HEK293 (cell line): ENCODE measurements at regions not wholly inside any gene's neighbourhood (a gene's known extent, or its start where the extent isn't known, plus 50 kb on each side); places are given as distances from the start of the nearest gene placed in this dataset.

Source experiments
- CTCF ChIP-seq: fragments of 450-650 bp; formaldehyde crosslinking; IDR thresholded peaks from 2 replicates; pipeline ENCODE4 v1.5.1; 2016; ENCODE audit warnings: missing biosample characterization, missing genetic modification characterization
- KLF16 ChIP-seq: fragments of 450-650 bp; formaldehyde crosslinking; IDR thresholded peaks from 2 replicates; pipeline ENCODE4 v1.5.1; 2017; ENCODE audit warnings: missing biosample characterization, missing genetic modification characterization
- ZBTB8A ChIP-seq: fragments of 450-650 bp; formaldehyde crosslinking; IDR thresholded peaks from 2 replicates; pipeline ENCODE4 v1.5.1; 2016; ENCODE audit warnings: missing biosample characterization, missing genetic modification characterization

DNA sequence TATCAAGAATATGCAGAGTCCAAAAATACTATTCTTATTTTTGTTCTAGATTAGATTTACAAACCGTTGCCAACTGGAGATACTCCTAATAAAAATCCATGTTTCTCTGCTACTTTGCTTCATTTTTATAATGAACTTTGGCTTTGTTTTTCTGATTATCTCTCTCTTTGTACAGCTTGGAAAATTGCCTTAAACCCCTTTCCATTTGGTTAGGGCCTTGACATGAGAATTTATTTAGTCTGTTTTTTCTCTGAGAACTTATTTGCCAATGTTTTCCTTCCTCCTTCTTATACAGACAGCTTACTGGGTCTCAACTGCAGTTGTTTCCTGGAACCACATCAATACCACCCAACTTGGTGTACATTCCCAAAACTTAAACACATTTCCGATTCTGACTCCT, 555.4 kb downstream of the SLITRK6 start:
- TF ChIP-seq CTCF (tag by site-specific recombination), result no peak
- TF ChIP-seq KLF16 (tag by site-specific recombination), result no peak
- no peak for TF ChIP-seq ZBTB8A
